ENCODE measurements at regions not wholly inside any gene's neighbourhood (a gene's known extent, or its start where the extent isn't known, plus 50 kb on each side); places are given as distances from the start of the nearest gene placed in this dataset.

- no peak for TF ChIP-seq CTCF (IDR thresholded peaks at IDR 0.05)
- no peak for TF ChIP-seq REST (IDR thresholded peaks at IDR 0.05; ENCODE audit: insufficient read depth in 1 of 2, low read depth in 2 of 2, low read length in 1 of 2)
These were observed 393.2 kb downstream of the SOX2 start for GRCh38 chr3:182104881-182105280.

Measured in Panc1 (cell line).